Astrocyte of the cerebellum (primary cell): ENCODE measurements at regions not wholly inside any gene's neighbourhood (a gene's known extent, or its start where the extent isn't known, plus 50 kb on each side); places are given as distances from the start of the nearest gene placed in this dataset.

ENCODE experiments used
- DNase-seq: peaks from one replicate; pipeline ENCODE4 v3.0.0-alpha.2; 2011; ENCODE audit warnings: low read depth
- H3K4me3 ChIP-seq: 2 replicates; pipeline ENCODE4 v1.5.1; 2011; ENCODE audit warnings: mild to moderate bottlenecking, low read depth, low read length, moderate library complexity
- in situ Hi-C: cut with HindIII; loops from 2 replicates; pipeline ENCODE4 v1.10.0; 2017; ENCODE audit warnings: low sequenced_read_pairs
- TF ChIP-seq, protein P1 (sequence below): IDR thresholded peaks from 2 replicates; pipeline ENCODE4 v1.5.1; 2012; ENCODE audit warnings: low read length, low read depth, moderate library complexity, mild to moderate bottlenecking; ENCODE audit errors: missing control alignments

DNA sequence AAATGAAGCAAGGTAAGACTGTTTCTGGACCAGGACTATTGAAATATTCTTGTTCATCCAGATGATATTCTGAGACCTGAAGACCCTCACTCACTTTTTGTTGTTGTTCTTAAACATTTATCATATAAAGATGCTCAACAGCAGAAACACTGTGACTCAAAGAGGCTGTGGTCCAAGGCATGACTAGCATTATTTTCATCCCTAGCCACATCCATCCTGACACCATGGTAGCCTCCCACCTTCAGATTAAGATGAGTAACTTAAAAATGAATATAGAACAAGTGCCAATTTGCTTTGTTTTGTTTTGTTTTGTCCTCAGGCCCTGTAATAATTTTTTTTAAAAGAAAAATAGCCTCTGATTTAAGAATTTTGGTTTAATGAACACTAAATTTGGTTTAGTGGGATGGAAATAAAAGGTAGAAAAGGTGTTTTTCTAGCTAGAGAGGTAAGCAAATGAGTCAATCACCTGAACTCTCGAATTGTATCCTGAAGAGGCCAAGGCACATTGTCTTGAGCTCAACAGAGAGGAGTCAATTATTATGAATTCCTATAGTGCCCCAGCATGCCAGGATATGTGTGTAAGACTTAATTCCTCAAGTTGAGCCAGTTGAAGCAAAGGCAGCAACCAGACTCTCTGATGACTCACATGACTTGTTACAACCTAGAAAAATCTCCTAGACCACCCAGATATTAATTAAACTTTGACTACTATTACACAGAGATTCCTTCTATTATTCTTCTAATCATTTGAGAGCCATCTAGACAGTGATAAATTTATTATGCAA is 380.1 kb upstream of the TUSC1 start:
- H3K4me3 ChIP-seq: no peak overlapping the region
- DNase-seq: no peak
- in situ Hi-C loops: no loop called here
- TF ChIP-seq, protein P1, sequence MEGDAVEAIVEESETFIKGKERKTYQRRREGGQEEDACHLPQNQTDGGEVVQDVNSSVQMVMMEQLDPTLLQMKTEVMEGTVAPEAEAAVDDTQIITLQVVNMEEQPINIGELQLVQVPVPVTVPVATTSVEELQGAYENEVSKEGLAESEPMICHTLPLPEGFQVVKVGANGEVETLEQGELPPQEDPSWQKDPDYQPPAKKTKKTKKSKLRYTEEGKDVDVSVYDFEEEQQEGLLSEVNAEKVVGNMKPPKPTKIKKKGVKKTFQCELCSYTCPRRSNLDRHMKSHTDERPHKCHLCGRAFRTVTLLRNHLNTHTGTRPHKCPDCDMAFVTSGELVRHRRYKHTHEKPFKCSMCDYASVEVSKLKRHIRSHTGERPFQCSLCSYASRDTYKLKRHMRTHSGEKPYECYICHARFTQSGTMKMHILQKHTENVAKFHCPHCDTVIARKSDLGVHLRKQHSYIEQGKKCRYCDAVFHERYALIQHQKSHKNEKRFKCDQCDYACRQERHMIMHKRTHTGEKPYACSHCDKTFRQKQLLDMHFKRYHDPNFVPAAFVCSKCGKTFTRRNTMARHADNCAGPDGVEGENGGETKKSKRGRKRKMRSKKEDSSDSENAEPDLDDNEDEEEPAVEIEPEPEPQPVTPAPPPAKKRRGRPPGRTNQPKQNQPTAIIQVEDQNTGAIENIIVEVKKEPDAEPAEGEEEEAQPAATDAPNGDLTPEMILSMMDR: no peak

DNA sequence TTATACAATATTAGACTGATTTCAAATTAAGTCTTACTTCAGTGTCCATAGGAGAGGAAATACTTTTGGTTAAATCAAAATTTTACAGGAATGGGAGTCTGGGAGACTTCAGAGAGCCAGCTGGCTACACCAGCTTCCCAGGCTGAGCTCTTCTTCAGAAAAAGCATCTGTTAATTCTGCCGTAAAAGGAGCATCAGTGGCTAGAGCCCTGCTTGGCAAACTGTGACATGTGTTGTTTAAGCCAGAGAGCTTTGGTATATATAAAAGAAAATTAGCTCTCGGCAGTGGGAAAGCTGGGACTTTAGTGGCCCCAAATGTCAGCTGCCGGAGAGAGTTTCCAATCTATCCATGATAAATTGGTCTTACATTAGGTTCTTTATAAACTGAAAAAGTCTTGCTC is 378.8 kb upstream of the TUSC1 start:
- TF ChIP-seq, protein P1: no peak
- DNase-seq: no peak
- H3K4me3 ChIP-seq: no peak overlapping the region
- in situ Hi-C loops: no loop called here

DNA sequence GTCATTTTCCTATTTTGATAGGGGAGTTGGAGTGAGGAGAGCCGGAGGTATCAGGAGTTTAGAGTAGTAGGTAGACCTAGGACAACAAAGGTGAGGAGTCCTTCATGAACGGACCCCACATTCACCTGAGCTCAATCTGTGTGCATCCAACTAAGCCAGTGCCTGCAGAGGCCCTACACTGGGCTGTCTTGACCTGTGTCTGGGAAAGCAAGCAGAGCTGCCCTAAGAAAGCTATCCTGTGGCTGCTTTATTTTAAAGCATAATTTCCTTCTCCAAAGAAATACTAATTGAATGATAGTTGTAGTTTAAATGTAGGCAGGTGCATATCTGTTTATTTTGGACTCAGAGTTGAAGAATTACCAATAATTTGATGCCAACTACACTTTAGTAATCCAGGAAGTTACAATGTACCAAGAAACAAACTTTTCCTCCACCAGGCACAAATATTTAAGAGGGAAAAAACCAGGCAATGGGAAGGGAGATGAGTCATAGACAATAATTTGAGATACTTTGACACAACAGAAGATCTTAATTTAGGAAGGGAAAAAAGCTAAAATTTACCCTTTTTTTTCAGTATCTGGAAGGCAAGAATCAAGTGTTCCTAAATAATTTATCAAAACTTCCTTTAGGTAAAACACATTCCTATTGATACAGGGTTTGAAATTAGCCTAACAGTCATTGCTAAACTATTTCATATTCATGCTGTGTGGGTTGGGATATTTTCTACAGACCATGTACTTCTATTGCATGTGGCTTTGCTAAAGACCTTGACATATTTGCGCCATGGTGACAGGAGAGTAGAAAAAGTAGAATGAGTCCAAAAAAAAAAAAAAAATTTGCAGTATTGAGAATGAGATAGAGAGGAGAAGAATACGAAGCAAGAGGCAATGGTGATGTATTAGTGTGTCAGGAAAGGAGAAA is 376.6 kb upstream of the TUSC1 start:
- DNase-seq: no peak
- TF ChIP-seq, protein P1: no peak
- in situ Hi-C loops: no loop called here

DNA sequence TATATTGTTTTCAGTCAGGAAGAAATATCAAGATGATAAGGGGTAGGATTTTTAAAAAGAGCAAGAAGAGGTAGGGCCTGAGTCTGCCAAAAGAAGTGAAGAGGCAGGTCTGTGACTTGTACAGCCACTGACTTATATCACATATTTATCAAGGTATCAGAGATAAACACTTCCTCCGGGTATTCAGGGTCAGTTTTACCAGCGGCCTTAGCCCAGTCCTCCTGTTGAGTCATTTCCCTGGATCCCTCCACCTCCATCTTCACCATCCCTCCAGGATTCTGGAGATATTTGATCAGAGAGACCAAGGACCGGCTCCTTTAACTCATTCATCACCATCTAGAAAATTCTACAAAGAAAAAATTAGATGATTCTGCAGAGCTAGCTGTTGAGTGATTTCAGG is 375.7 kb upstream of the TUSC1 start:
- DNase-seq: no peak
- in situ Hi-C loops: no loop called here
- TF ChIP-seq, protein P1: no peak
- H3K4me3 ChIP-seq: no peak overlapping the region

More for the DNA sequence above, 376.6 kb upstream of the TUSC1 start:
- no peak overlapping the region for H3K4me3 ChIP-seq

DNA sequence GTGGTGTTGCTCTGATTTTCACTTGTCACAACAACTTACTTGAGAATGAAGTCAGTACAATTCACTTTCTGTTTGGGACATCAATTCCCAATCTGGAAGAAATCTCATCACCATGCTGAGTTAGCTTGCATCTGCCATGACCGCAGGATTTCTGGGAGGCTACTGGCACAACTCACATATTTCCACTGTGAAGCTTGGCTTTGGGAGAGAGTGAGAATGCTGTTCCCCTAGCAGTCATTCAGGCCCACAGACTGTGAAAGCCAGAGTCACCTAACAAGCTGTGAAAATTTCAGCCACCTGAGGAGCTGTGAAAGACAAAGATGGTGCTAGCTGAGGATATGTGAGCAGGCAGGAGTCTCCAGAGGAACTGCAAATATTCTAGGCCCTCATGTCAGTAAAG is 365.2 kb upstream of the TUSC1 start:
- no peak for DNase-seq
- in situ Hi-C loops: no loop called here
- H3K4me3 ChIP-seq: no peak overlapping the region
- TF ChIP-seq, protein P1: no peak

DNA sequence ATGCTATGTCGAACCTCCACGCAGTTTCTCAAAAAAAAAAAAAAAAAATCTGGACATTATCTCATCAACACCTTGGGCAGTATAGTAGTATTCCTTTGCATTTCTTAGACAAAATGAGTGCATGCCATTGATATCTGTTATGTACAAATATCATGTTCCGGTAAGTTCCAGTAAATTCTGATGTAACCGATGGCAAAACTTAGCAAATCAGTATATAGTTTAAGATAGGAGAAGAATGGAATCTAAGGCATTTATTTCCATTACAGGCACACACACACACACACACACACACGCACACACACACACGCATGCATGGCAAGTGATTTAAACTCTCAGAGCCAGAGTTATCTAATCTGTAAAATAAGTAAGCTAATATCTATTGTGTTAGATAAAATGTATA is 356.5 kb upstream of the TUSC1 start:
- in situ Hi-C loops: no loop called here

More for the DNA sequence above, 356.5 kb upstream of the TUSC1 start:
- DNase-seq: no peak
- H3K4me3 ChIP-seq: no peak overlapping the region
- TF ChIP-seq, protein P1: no peak
